HCT116 (cell line): ENCODE measurements at regions not wholly inside any gene's neighbourhood (a gene's known extent, or its start where the extent isn't known, plus 50 kb on each side); places are given as distances from the start of the nearest gene placed in this dataset.

Experiments
- CEBPB ChIP-seq: IDR thresholded peaks from 2 replicates; pipeline ENCODE4 v1.6.1; 2012; ENCODE audit warnings: low read depth
- EGR1 ChIP-seq: IDR thresholded peaks from 2 replicates; pipeline ENCODE4 v1.6.1; 2012; ENCODE audit warnings: low read depth
- EZH2phosphoT487 ChIP-seq: fragments of 200-600 bp; IDR thresholded peaks from 2 replicates; pipeline ENCODE4 v1.6.1; 2018; ENCODE audit warnings: antibody characterized with exemption, borderline replicate concordance
- ZFX ChIP-seq: fragments of 450-650 bp; IDR thresholded peaks from 2 replicates; pipeline ENCODE4 v1.6.1; 2017
- TF ChIP-seq, protein P1 (sequence below), 3 experiments: fragments of 200-600 bp in 1 of 3; sonication (generic) in 1 of 3; IDR thresholded peaks in 2 of 3; conservative IDR thresholded peaks in 1 of 3; 2 replicates each; pipeline ENCODE4 v1.5.1; 2012 to 2017; ENCODE audit warnings: low read depth in 2 of 3, low read length in 2 of 3, antibody characterized with exemption in 1 of 3, borderline replicate concordance in 1 of 3, control low read depth in 1 of 3, mild to moderate bottlenecking in 1 of 3, mixed read lengths in 1 of 3, mixed run types in 1 of 3, moderate library complexity in 1 of 3; ENCODE audit not compliant: insufficient read depth in 1 of 3

DNA sequence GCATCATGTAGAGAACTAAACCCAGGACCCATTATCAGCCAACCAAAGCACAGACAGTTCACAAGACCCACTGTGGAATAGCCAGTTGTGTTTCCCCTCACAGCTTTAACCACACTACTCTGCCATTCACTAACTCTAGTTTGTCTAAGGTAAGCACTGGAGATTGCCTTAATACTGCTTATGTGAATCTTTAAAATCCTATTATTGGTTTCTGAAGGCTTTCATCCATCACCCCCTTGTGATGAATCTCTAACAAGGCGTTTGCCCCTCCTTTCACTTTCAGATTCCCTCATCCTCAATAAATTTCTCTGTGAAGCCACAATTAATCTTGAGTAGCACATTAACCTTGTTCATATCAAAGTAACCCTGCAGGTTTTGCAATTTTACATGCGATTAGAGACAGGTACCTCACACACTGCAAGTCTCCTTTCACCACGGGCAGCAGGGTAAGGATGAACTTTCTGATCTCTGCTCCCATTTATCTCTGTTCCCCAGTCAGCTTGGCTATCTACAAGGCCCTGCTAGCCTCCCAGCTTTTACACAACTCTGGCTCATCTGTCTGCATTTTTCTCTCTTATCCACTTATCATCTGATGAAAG, 785.6 kb downstream of the REEP3 start:
- TF ChIP-seq EGR1 (no peak), ZFX (no peak), EZH2phosphoT487 (no peak), CEBPB (no peak)
- TF ChIP-seq, protein P1, sequence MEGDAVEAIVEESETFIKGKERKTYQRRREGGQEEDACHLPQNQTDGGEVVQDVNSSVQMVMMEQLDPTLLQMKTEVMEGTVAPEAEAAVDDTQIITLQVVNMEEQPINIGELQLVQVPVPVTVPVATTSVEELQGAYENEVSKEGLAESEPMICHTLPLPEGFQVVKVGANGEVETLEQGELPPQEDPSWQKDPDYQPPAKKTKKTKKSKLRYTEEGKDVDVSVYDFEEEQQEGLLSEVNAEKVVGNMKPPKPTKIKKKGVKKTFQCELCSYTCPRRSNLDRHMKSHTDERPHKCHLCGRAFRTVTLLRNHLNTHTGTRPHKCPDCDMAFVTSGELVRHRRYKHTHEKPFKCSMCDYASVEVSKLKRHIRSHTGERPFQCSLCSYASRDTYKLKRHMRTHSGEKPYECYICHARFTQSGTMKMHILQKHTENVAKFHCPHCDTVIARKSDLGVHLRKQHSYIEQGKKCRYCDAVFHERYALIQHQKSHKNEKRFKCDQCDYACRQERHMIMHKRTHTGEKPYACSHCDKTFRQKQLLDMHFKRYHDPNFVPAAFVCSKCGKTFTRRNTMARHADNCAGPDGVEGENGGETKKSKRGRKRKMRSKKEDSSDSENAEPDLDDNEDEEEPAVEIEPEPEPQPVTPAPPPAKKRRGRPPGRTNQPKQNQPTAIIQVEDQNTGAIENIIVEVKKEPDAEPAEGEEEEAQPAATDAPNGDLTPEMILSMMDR (IDR thresholded peaks at IDR 0.05 in 2 of 3, conservative IDR thresholded peaks at IDR 0.05 in 1 of 3; ENCODE audit: borderline replicate concordance in 1 of 3, insufficient read depth in 1 of 3, low read depth in 2 of 3, low read length in 2 of 3), result no peak
